ENCODE measurements at regions not wholly inside any gene's neighbourhood (a gene's known extent, or its start where the extent isn't known, plus 50 kb on each side); places are given as distances from the start of the nearest gene placed in this dataset.

- no peak for TF ChIP-seq CTCF (conservative IDR thresholded peaks at IDR 0.05; ENCODE audit: low read depth in 2 of 2)
- no peak for TF ChIP-seq ZNF114 (CRISPR knock-in tag; IDR thresholded peaks at IDR 0.05)
These were observed 1214.4 kb downstream of the ADGRL3 start (continued) for GRCh38 chr4:62414563-62414962.

GRCh38 chr4:62410371-62411003, 1210.4 kb downstream of the ADGRL3 start:
- no peak overlapping the region for H3K27ac ChIP-seq (ENCODE audit: low read depth)
- no peak for DNase-seq (ENCODE audit: low spot score)
- Mint-ChIP-seq H3K27me3 (ENCODE audit: insufficient read depth, low read depth, poor library complexity) (peaks cover 3% of the 10 kb centered on the region), H3K9me3 (no peaks in the 10 kb centered on the region), H3K4me1 (no peaks in the 10 kb centered on the region), H3K36me3 (ENCODE audit: low read depth) (no peaks in the 10 kb centered on the region), H3K27ac (no peak overlapping the region), H3K4me3 (no peak overlapping the region)
- H3K36me3 ChIP-seq (ENCODE audit: insufficient read depth) = no peaks in the 10 kb centered on the region
- H3K27me3 ChIP-seq (ENCODE audit: insufficient read depth) = no peaks in the 10 kb centered on the region
- H3K4me2 ChIP-seq = no peak overlapping the region
- no peak overlapping the region for H3K4me3 ChIP-seq
- no peaks in the 10 kb centered on the region for H3K4me1 ChIP-seq (ENCODE audit: insufficient read depth)
- H3K9me2 ChIP-seq (ENCODE audit: insufficient read depth) = peaks cover 3% of the 10 kb centered on the region; the same call in 1 of the 2 replicates
- no peaks in the 10 kb centered on the region for H4K20me1 ChIP-seq (replicated peaks; ENCODE audit: insufficient read depth)
- no peaks in the 10 kb centered on the region for H3K79me2 ChIP-seq (replicated peaks; ENCODE audit: insufficient read depth)
- H3F3A ChIP-seq (replicated peaks; ENCODE audit: low read depth) = no peaks in the 10 kb centered on the region
- no peak for ATAC-seq
- no peak overlapping the region for H2AFZ ChIP-seq
- TF ChIP-seq JUNB (IDR thresholded peaks at IDR 0.05; ENCODE audit: unreplicated experiment) (no peak), CTCF (conservative IDR thresholded peaks at IDR 0.05; ENCODE audit: low read depth in 2 of 2) (no peak), ZNF331 (CRISPR knock-in tag; IDR thresholded peaks at IDR 0.05; ENCODE audit: low read depth) (no peak), ZNF462 (CRISPR knock-in tag; IDR thresholded peaks at IDR 0.05) (no peak), ETS1 (IDR thresholded peaks at IDR 0.05) (no peak), REST (IDR thresholded peaks at IDR 0.05; ENCODE audit: unreplicated experiment) (no peak), CREB1 (CRISPR knock-in tag; IDR thresholded peaks at IDR 0.05; ENCODE audit: low read depth) (no peak), EZH2 (IDR thresholded peaks at IDR 0.05; ENCODE audit: low read depth, unreplicated experiment) (no peak)
